Osteoblast (primary cell): ENCODE measurements at regions not wholly inside any gene's neighbourhood (a gene's known extent, or its start where the extent isn't known, plus 50 kb on each side); places are given as distances from the start of the nearest gene placed in this dataset.

Experiments used
- DNase-seq: peaks from one replicate; pipeline ENCODE4 v3.0.0; 2011; ENCODE audit warnings: low spot score, mixed read lengths; ENCODE audit not compliant: insufficient read length; ENCODE audit errors: missing footprints
- H2AFZ ChIP-seq: 2 replicates; pipeline ENCODE4 v1.6.0; 2011; ENCODE audit warnings: mild to moderate bottlenecking, low read length
- H3K27ac ChIP-seq: 2 replicates; pipeline ENCODE4 v1.5.1; 2011; ENCODE audit warnings: mild to moderate bottlenecking, low read depth, low read length, moderate library complexity
- H3K27me3 ChIP-seq: 2 replicates; pipeline ENCODE4 v1.6.0; 2012; ENCODE audit warnings: mild to moderate bottlenecking, control low read depth, inconsistent platforms, low read length, moderate library complexity; ENCODE audit not compliant: insufficient read depth
- H3K36me3 ChIP-seq: 2 replicates; pipeline ENCODE4 v1.5.1; 2011; ENCODE audit warnings: mild to moderate bottlenecking, low read length, control low read depth, moderate library complexity; ENCODE audit not compliant: insufficient read depth
- H3K4me1 ChIP-seq: 2 replicates; pipeline ENCODE4 v1.5.1; 2011; ENCODE audit warnings: mild to moderate bottlenecking, low read length, control low read depth, moderate library complexity; ENCODE audit not compliant: insufficient read depth
- H3K4me2 ChIP-seq: 2 replicates; pipeline ENCODE4 v1.6.0; 2011; ENCODE audit warnings: mild to moderate bottlenecking, low read length; ENCODE audit not compliant: insufficient read depth
- H3K4me3 ChIP-seq: fragments of 200-600 bp; sonication (generic); 3 replicates; pipeline ENCODE4 v1.5.1; 2012; ENCODE audit warnings: mild to moderate bottlenecking, low read length, inconsistent platforms; ENCODE audit not compliant: insufficient read depth
- H3K79me2 ChIP-seq: 2 replicates; pipeline ENCODE4 v1.6.0; 2012; ENCODE audit warnings: mild to moderate bottlenecking, low read length, control low read depth, inconsistent platforms; ENCODE audit not compliant: insufficient read depth
- H3K9me3 ChIP-seq: 2 replicates; pipeline ENCODE4 v1.5.1; 2011; ENCODE audit warnings: low read depth, low read length, control low read depth
- H4K20me1 ChIP-seq: 2 replicates; pipeline ENCODE4 v1.6.0; 2012; ENCODE audit warnings: mild to moderate bottlenecking, low read length, control low read depth; ENCODE audit not compliant: insufficient read depth
- TF ChIP-seq, protein P1 (sequence below): IDR thresholded peaks from 2 replicates; pipeline ENCODE4 v1.5.1; 2011; ENCODE audit warnings: mild to moderate bottlenecking, low read depth, low read length, moderate library complexity; ENCODE audit errors: extremely low read depth

- Histone ChIP-seq H3K4me2 (no peak overlapping the region), H3K4me1 (no peaks in the 10 kb centered on the region), H2AFZ (no peak overlapping the region), H3K27me3 (peaks cover 5% of the 10 kb centered on the region), H3K79me2 (no peaks in the 10 kb centered on the region), H3K9me3 (no peaks in the 10 kb centered on the region), H3K27ac (no peak overlapping the region), H3K4me3 (no peak overlapping the region), H3K36me3 (no peaks in the 10 kb centered on the region), H4K20me1 (no peaks in the 10 kb centered on the region)
- TF ChIP-seq, protein P1, sequence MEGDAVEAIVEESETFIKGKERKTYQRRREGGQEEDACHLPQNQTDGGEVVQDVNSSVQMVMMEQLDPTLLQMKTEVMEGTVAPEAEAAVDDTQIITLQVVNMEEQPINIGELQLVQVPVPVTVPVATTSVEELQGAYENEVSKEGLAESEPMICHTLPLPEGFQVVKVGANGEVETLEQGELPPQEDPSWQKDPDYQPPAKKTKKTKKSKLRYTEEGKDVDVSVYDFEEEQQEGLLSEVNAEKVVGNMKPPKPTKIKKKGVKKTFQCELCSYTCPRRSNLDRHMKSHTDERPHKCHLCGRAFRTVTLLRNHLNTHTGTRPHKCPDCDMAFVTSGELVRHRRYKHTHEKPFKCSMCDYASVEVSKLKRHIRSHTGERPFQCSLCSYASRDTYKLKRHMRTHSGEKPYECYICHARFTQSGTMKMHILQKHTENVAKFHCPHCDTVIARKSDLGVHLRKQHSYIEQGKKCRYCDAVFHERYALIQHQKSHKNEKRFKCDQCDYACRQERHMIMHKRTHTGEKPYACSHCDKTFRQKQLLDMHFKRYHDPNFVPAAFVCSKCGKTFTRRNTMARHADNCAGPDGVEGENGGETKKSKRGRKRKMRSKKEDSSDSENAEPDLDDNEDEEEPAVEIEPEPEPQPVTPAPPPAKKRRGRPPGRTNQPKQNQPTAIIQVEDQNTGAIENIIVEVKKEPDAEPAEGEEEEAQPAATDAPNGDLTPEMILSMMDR: no peak
- no peak for DNase-seq
Observed at GRCh38 chr2:204251158-204251997, 293.9 kb upstream of the PARD3B start.

DNA sequence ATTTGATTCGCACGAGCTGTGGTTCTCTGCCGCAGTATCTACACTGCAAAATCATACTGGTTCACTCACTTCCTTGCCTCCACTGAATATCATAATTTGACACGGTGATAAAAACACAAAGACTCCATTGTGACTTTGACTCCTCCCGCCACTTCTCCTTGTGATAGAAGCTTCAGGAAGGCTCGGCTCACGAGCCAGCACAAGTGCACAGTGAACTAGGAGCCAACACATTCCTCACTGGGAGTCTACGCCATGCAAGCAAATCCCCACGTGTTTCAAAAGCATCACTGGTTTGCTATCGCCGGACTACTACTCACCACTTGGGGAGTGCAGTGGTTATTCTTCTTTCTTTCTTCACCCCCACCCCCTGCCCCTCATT is 293.3 kb upstream of the PARD3B start:
- Histone ChIP-seq H3K27ac (no peak overlapping the region), H3K4me1 (no peaks in the 10 kb centered on the region), H2AFZ (no peak overlapping the region), H3K36me3 (no peaks in the 10 kb centered on the region), H3K79me2 (no peaks in the 10 kb centered on the region), H4K20me1 (no peaks in the 10 kb centered on the region), H3K9me3 (no peaks in the 10 kb centered on the region), H3K4me3 (no peak overlapping the region), H3K4me2 (no peak overlapping the region), H3K27me3 (peaks cover 5% of the 10 kb centered on the region)
- DNase-seq: no peak
- TF ChIP-seq, protein P1: no peak

DNA sequence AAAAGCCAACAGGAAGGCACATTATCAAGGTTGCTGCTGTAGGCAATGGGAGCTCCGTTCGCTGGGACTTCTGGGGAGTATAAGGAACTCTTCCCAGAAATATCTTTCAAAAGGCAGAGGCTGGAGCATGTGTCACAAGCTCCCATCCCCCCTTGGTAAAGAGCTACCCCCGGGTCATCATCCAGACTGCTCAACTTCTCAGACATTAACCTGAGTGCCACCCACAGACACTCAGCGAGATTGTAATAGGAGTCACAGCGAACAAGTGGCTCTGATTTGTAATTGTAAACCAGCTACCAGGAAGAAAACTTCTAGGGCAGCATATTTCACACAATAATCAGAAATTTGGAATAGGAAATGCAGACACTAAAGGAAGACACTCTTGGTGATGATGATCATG is 290.2 kb upstream of the PARD3B start:
- no peak overlapping the region for H2AFZ ChIP-seq
- no peak overlapping the region for H3K4me3 ChIP-seq
- peaks cover 5% of the 10 kb centered on the region for H3K27me3 ChIP-seq
- H3K4me1 ChIP-seq: no peaks in the 10 kb centered on the region
- H4K20me1 ChIP-seq: no peaks in the 10 kb centered on the region
- H3K27ac ChIP-seq: no peak overlapping the region
- no peak overlapping the region for H3K4me2 ChIP-seq
- TF ChIP-seq, protein P1: no peak
- no peaks in the 10 kb centered on the region for H3K79me2 ChIP-seq
- H3K36me3 ChIP-seq: no peaks in the 10 kb centered on the region
- H3K9me3 ChIP-seq: no peaks in the 10 kb centered on the region
- no peak for DNase-seq

- Histone ChIP-seq H3K4me3 (no peak overlapping the region), H3K36me3 (no peaks in the 10 kb centered on the region)
- TF ChIP-seq, protein P1: no peak
Observed at GRCh38 chr2:204255526-204255925, 289.7 kb upstream of the PARD3B start.

More at GRCh38 chr2:204255526-204255925, 289.7 kb upstream of the PARD3B start:
- no peak for DNase-seq
- Histone ChIP-seq H2AFZ (no peak overlapping the region), H3K9me3 (no peaks in the 10 kb centered on the region), H4K20me1 (no peaks in the 10 kb centered on the region), H3K79me2 (no peaks in the 10 kb centered on the region), H3K27ac (no peak overlapping the region), H3K4me2 (no peak overlapping the region), H3K4me1 (no peaks in the 10 kb centered on the region), H3K27me3 (peaks cover 5% of the 10 kb centered on the region)
